IMR-90 (cell line): ENCODE measurements at regions not wholly inside any gene's neighbourhood (a gene's known extent, or its start where the extent isn't known, plus 50 kb on each side); places are given as distances from the start of the nearest gene placed in this dataset.

ENCODE experiments used
- ATAC-seq: fragments of 200-7000 bp; cut with Tn5 transposase; 2 replicates; pipeline ENCODE4 v1.9.1; 2020; ENCODE audit warnings: low read depth, mild to moderate bottlenecking, moderate library complexity
- BruUV-seq: library from RNA; stranded (reverse); fragments of 400-500 nt; replicated peaks from 2 replicates; lab custom pipeline; 2021; lab: Mats Ljungman, UMichigan
- CTCF ChIA-PET: fragments of 300-600 bp; formaldehyde crosslinking; extraction: SDS; loops from one replicate; lab custom pipeline; 2021; ENCODE audit warnings: antibody characterized with exemption; lab: Yijun Ruan, JAX
- POLR2A ChIA-PET: fragments of 300-600 bp; sonication (Branson Sonifier 250); formaldehyde crosslinking; loops from one replicate; lab custom pipeline; 2022; ENCODE audit warnings: antibody characterized with exemption; ENCODE audit not compliant: unreplicated experiment; lab: Charles Lee
- DNase-seq: peaks from one replicate; pipeline ENCODE4 v3.0.0; 2013
- H2AFZ ChIP-seq: replicated peaks from 2 replicates; pipeline ENCODE3; 2013; ENCODE audit warnings: low read length, mild to moderate bottlenecking; ENCODE audit not compliant: poor library complexity
- H2AK5ac ChIP-seq: 2 replicates; pipeline ENCODE4 v1.6.1; 2013; ENCODE audit warnings: low read depth, low read length, inconsistent platforms
- H2AK9ac ChIP-seq: replicated peaks from 2 replicates; pipeline ENCODE3; 2013; ENCODE audit warnings: mild to moderate bottlenecking, low read depth, low read length, moderate library complexity; ENCODE audit not compliant: poor library complexity
- H2BK120ac ChIP-seq: 2 replicates; pipeline ENCODE4 v1.6.1; 2013; ENCODE audit warnings: low read depth, low read length, inconsistent platforms
- H2BK15ac ChIP-seq: 3 replicates; pipeline ENCODE4 v1.6.1; 2013; ENCODE audit warnings: low read depth, low read length, inconsistent platforms
- H2BK20ac ChIP-seq: 2 replicates; pipeline ENCODE4 v1.6.1; 2013; ENCODE audit warnings: low read depth, mild to moderate bottlenecking, inconsistent platforms, low read length, moderate library complexity
- H2BK5ac ChIP-seq: 2 replicates; pipeline ENCODE4 v1.6.1; 2013; ENCODE audit warnings: mild to moderate bottlenecking, low read depth, low read length, inconsistent platforms; ENCODE audit not compliant: poor library complexity, severe bottlenecking
- H3K14ac ChIP-seq: replicated peaks from 2 replicates; pipeline ENCODE4 v1.6.1; 2013; ENCODE audit warnings: low read depth, low read length, inconsistent platforms
- H3K18ac ChIP-seq: 2 replicates; pipeline ENCODE4 v1.6.1; 2013; ENCODE audit warnings: low read depth, low read length, control low read depth
- H3K23ac ChIP-seq: 2 replicates; pipeline ENCODE4 v1.6.1; 2013; ENCODE audit warnings: low read depth, low read length, inconsistent platforms
- H3K27ac ChIP-seq: 2 replicates; pipeline ENCODE4 v1.5.1; 2013; ENCODE audit warnings: mild to moderate bottlenecking, control low read depth, low read length; ENCODE audit not compliant: insufficient read depth
- H3K27me3 ChIP-seq: 2 replicates; pipeline ENCODE4 v1.6.1; 2013; ENCODE audit warnings: low read length; ENCODE audit not compliant: control insufficient read depth, insufficient read depth
- H3K36me3 ChIP-seq: 2 replicates; pipeline ENCODE4 v1.6.1; 2013; ENCODE audit warnings: low read length, mixed read lengths; ENCODE audit not compliant: control insufficient read depth, insufficient read depth
- H3K4ac ChIP-seq: 2 replicates; pipeline ENCODE4 v1.6.1; 2013; ENCODE audit warnings: low read depth, low read length, inconsistent platforms
- H3K4me1 ChIP-seq: 2 replicates; pipeline ENCODE4 v1.6.1; 2013; ENCODE audit warnings: low read length, mixed read lengths; ENCODE audit not compliant: control insufficient read depth, insufficient read depth
- H3K4me2 ChIP-seq: 2 replicates; pipeline ENCODE4 v1.6.1; 2013; ENCODE audit warnings: low read depth, mild to moderate bottlenecking, control low read depth, low read length, moderate library complexity
- H3K4me3 ChIP-seq: 2 replicates; pipeline ENCODE4 v1.5.1; 2013; ENCODE audit warnings: low read depth, mild to moderate bottlenecking, control low read depth, low read length, moderate library complexity; ENCODE audit not compliant: insufficient read depth
- H3K56ac ChIP-seq: 2 replicates; pipeline ENCODE4 v1.6.1; 2013; ENCODE audit warnings: low read length, inconsistent platforms; ENCODE audit not compliant: insufficient read depth; ENCODE audit errors: extremely low read depth
- H3K79me1 ChIP-seq, 2 experiments: 2 replicates each; pipeline ENCODE4 v1.6.1; 2013; ENCODE audit warnings: low read length in 2 of 2, inconsistent platforms in 1 of 2, low read depth in 1 of 2
- H3K9ac ChIP-seq: 2 replicates; pipeline ENCODE4 v1.6.1; 2013; ENCODE audit warnings: low read depth, low read length, control low read depth
- H3K9me1 ChIP-seq: 2 replicates; pipeline ENCODE4 v1.6.1; 2013; ENCODE audit warnings: low read length, inconsistent platforms; ENCODE audit not compliant: insufficient read depth
- H3K9me3 ChIP-seq: 2 replicates; pipeline ENCODE4 v1.6.1; 2013; ENCODE audit warnings: low read length; ENCODE audit not compliant: control insufficient read depth, insufficient read depth
- H4K20me1 ChIP-seq: 2 replicates; pipeline ENCODE4 v1.6.1; 2013; ENCODE audit warnings: low read length, inconsistent platforms; ENCODE audit not compliant: insufficient read depth
- H4K5ac ChIP-seq: 2 replicates; pipeline ENCODE4 v1.6.1; 2013; ENCODE audit warnings: mild to moderate bottlenecking, low read depth, low read length, control low read depth
- H4K8ac ChIP-seq, 2 experiments: 2 replicates each; pipeline ENCODE4 v1.6.1; 2013; ENCODE audit warnings: low read depth in 2 of 2, low read length in 2 of 2, control low read depth in 1 of 2, inconsistent platforms in 1 of 2
- H4K91ac ChIP-seq: 2 replicates; pipeline ENCODE4 v1.6.1; 2013; ENCODE audit warnings: low read depth, low read length, inconsistent platforms; ENCODE audit not compliant: insufficient read depth
- BHLHE40 ChIP-seq: fragments of 150-350 bp; IDR thresholded peaks from 2 replicates; pipeline ENCODE4 v1.6.1; 2016; ENCODE audit warnings: mild to moderate bottlenecking, low read depth, low read length
- CEBPB ChIP-seq: IDR thresholded peaks from 2 replicates; pipeline ENCODE4 v1.6.1; 2012; ENCODE audit warnings: low read depth, low read length, improper control_type of control experiment
- CHD1 ChIP-seq: IDR thresholded peaks from 2 replicates; pipeline ENCODE4 v1.6.1; 2012; ENCODE audit warnings: low read depth, low read length, improper control_type of control experiment
- FOS ChIP-seq: fragments of 150-350 bp; IDR thresholded peaks from 2 replicates; pipeline ENCODE4 v1.6.1; 2016; ENCODE audit warnings: low read depth, low read length
- MAFK ChIP-seq: IDR thresholded peaks from 2 replicates; pipeline ENCODE4 v1.6.1; 2012; ENCODE audit warnings: low read depth, low read length, improper control_type of control experiment
- MAZ ChIP-seq: IDR thresholded peaks from 2 replicates; pipeline ENCODE4 v1.6.1; 2012; ENCODE audit warnings: low read depth, mild to moderate bottlenecking, low read length, improper control_type of control experiment, moderate library complexity, borderline replicate concordance
- MXI1 ChIP-seq: IDR thresholded peaks from 2 replicates; pipeline ENCODE4 v1.6.1; 2012; ENCODE audit warnings: low read depth, mild to moderate bottlenecking, low read length, moderate library complexity, borderline replicate concordance
- RAD21 ChIP-seq: IDR thresholded peaks from 2 replicates; pipeline ENCODE4 v1.6.1; 2012; ENCODE audit warnings: low read length, improper control_type of control experiment
- RFX5 ChIP-seq: IDR thresholded peaks from 2 replicates; pipeline ENCODE4 v1.8.0; 2012; ENCODE audit warnings: low read depth, mild to moderate bottlenecking, low read length, moderate library complexity
- SMC3 ChIP-seq: fragments of 150-350 bp; IDR thresholded peaks from 2 replicates; pipeline ENCODE4 v1.6.1; 2016; ENCODE audit warnings: low read depth, mild to moderate bottlenecking, antibody characterized with exemption, low read length, moderate library complexity
- USF2 ChIP-seq: fragments of 150-350 bp; IDR thresholded peaks from 2 replicates; pipeline ENCODE4 v1.6.1; 2017; ENCODE audit warnings: mild to moderate bottlenecking, antibody characterized with exemption, low read length, low read depth
- WGBS, 2 experiments: methylation state at CpG; one replicate each; pipeline versions ENCODE4 v1.1.5 to v1.1.7; 2013; ENCODE audit warnings: missing lambda C conversion rate in 2 of 2; ENCODE audit not compliant: insufficient read length in 1 of 2; ENCODE audit errors: extremely low coverage in 2 of 2; 5-methylcytosine and 5-hydroxymethylcytosine counted together
- dilution Hi-C: fragments of 300-500 bp; cut with HindIII; formaldehyde crosslinking; loops from one replicate; pipeline ENCODE4 v1.14.3; 2018; ENCODE audit warnings: low sequenced_read_pairs; ENCODE audit not compliant: unreplicated experiment
- in situ Hi-C: fragments of 300-500 bp; cut with MboI; formaldehyde crosslinking; loops from 3 replicates; pipeline ENCODE4 v1.14.3; 2019; ENCODE audit warnings: low sequenced_read_pairs, inconsistent platforms, mixed read lengths
- intact Hi-C: fragments of 100-400 bp; cut with micrococcal nuclease; formaldehyde crosslinking; loops from 2 replicates; pipeline ENCODE4 v1.10.0; 2022
- TF ChIP-seq, protein P1 (sequence below): fragments of 150-350 bp; IDR thresholded peaks from 2 replicates; pipeline ENCODE4 v1.6.1; 2016; ENCODE audit warnings: low read depth, mild to moderate bottlenecking, low read length, moderate library complexity, borderline replicate concordance
- TF ChIP-seq, protein P2 (sequence below): conservative IDR thresholded peaks from 2 replicates; pipeline ENCODE4 v1.5.1; 2012; ENCODE audit warnings: mild to moderate bottlenecking, low read depth, low read length, improper control_type of control experiment

DNA sequence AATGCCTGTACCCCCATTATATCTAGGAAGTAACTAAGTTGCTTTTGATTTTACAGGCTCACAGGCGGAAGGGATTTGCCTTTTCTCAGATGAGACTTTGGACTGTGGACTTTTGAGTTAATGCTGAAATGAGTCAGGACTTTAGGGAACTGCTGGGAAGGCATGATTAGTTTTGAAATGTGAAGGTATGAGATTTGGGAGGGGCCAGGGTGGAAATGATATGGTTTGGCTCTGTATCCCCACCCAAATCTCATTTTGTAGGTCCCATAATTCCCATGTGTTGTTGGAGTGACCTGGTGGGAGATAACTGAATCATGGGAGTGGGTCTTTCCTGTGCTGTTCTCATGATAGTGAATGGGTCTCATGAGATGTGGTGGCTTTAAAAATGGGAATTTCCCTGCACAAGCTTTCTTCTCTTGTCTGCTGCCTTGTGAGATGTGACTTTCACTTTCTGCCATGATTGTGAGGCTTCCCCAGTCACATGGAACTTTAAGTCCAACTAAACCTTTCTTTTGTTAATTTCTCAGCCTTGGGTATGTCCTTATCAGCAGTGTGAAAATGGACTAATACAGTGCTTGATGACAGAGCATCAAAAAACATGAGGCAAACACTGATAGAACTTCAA is 1119.5 kb downstream of the PLA2G4A start:
- no peak overlapping the region for H3K23ac ChIP-seq
- no peak overlapping the region for H4K5ac ChIP-seq
- no peak overlapping the region for H2BK20ac ChIP-seq
- H2AK9ac ChIP-seq: no peak overlapping the region
- dilution Hi-C loops: no loop called here
- CTCF ChIA-PET: no interaction called here
- no peak overlapping the region for H2BK15ac ChIP-seq
- no peak overlapping the region for H3K14ac ChIP-seq
- H3K9me1 ChIP-seq: no peaks in the 10 kb centered on the region
- H2AK5ac ChIP-seq: no peak overlapping the region
- no peak overlapping the region for H4K8ac ChIP-seq
- POLR2A ChIA-PET: no interaction called here
- no peak overlapping the region for H3K4me2 ChIP-seq
- H3K4me1 ChIP-seq: 0 out of 2 replicates have a peak, but pooled peaks cover 2% of the 10 kb centered on the region
- in situ Hi-C loops: no loop called here
- H3K18ac ChIP-seq: no peak overlapping the region
- no peak overlapping the region for H4K91ac ChIP-seq
- H3K36me3 ChIP-seq: no peaks in the 10 kb centered on the region
- H3K79me1 ChIP-seq: no peaks in the 10 kb centered on the region
- H3K4me3 ChIP-seq: no peak overlapping the region
- no peak overlapping the region for H3K56ac ChIP-seq
- ATAC-seq: no peak
- intact Hi-C loops: no loop called here
- H3K9me3 ChIP-seq: peaks cover 3% of the 10 kb centered on the region; the same call in 1 of the 2 replicates
- no peaks in the 10 kb centered on the region for H4K20me1 ChIP-seq
- TF ChIP-seq FOS (no peak), RAD21 (no peak), BHLHE40 (no peak), MAFK (no peak), MAZ (no peak), CHD1 (no peak), MXI1 (no peak), RFX5 (no peak), SMC3 (no peak), CEBPB (no peak), USF2 (no peak)
- TF ChIP-seq, protein P1, sequence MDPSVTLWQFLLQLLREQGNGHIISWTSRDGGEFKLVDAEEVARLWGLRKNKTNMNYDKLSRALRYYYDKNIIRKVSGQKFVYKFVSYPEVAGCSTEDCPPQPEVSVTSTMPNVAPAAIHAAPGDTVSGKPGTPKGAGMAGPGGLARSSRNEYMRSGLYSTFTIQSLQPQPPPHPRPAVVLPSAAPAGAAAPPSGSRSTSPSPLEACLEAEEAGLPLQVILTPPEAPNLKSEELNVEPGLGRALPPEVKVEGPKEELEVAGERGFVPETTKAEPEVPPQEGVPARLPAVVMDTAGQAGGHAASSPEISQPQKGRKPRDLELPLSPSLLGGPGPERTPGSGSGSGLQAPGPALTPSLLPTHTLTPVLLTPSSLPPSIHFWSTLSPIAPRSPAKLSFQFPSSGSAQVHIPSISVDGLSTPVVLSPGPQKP: no peak
- TF ChIP-seq, protein P2, sequence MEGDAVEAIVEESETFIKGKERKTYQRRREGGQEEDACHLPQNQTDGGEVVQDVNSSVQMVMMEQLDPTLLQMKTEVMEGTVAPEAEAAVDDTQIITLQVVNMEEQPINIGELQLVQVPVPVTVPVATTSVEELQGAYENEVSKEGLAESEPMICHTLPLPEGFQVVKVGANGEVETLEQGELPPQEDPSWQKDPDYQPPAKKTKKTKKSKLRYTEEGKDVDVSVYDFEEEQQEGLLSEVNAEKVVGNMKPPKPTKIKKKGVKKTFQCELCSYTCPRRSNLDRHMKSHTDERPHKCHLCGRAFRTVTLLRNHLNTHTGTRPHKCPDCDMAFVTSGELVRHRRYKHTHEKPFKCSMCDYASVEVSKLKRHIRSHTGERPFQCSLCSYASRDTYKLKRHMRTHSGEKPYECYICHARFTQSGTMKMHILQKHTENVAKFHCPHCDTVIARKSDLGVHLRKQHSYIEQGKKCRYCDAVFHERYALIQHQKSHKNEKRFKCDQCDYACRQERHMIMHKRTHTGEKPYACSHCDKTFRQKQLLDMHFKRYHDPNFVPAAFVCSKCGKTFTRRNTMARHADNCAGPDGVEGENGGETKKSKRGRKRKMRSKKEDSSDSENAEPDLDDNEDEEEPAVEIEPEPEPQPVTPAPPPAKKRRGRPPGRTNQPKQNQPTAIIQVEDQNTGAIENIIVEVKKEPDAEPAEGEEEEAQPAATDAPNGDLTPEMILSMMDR: no peak
- H3K27ac ChIP-seq: no peak overlapping the region
- BruUV-seq: no TSS peak
- WGBS, 2 experiments: no CpG with 5 or more reads among the region's 1 CpG
- no peak overlapping the region for H3K4ac ChIP-seq
- H2BK5ac ChIP-seq: no peak overlapping the region
- H2AFZ ChIP-seq: no peak overlapping the region
- no peak overlapping the region for H2BK120ac ChIP-seq
- no peak overlapping the region for H3K9ac ChIP-seq
- H3K27me3 ChIP-seq: no peaks in the 10 kb centered on the region
- DNase-seq: no peak
